GM12878 (cell line): ENCODE measurements at regions not wholly inside any gene's neighbourhood (a gene's known extent, or its start where the extent isn't known, plus 50 kb on each side); places are given as distances from the start of the nearest gene placed in this dataset.

Experiments
- ATAC-seq: fragments of 200-7000 bp; cut with Tn5 transposase; 3 replicates; pipeline ENCODE4 v1.9.1; 2020; ENCODE audit warnings: mild to moderate bottlenecking, moderate library complexity
- BruUV-seq: library from RNA; stranded (reverse); fragments of 400-500 nt; replicated peaks from 2 replicates; lab custom pipeline; 2021; lab: Mats Ljungman, UMichigan
- CTCF ChIA-PET: fragments of 300-600 bp; sonication (Branson Sonifier 250); formaldehyde crosslinking; extraction: SDS; loops from one replicate; lab custom pipeline; 2021; ENCODE audit warnings: inconsistent platforms; lab: Yijun Ruan, JAX
- POLR2A ChIA-PET: fragments of 350-600 bp; formaldehyde crosslinking; extraction: SDS; loops from one replicate; lab custom pipeline; 2021; ENCODE audit warnings: inconsistent platforms; lab: Charles Lee
- RAD21 ChIA-PET: fragments of 300-600 bp; sonication (Branson Sonifier 250); formaldehyde crosslinking; loops from one replicate; lab custom pipeline; 2023; ENCODE audit warnings: antibody characterized with exemption; ENCODE audit not compliant: unreplicated experiment; lab: Charles Lee
- SMC1A ChIA-PET: fragments of 300-600 bp; sonication (Branson Sonifier 250); formaldehyde crosslinking; loops from one replicate; lab custom pipeline; 2023; ENCODE audit not compliant: unreplicated experiment, uncharacterized antibody; lab: Charles Lee
- DNase-seq: peaks from one replicate; pipeline ENCODE4 v3.0.0-alpha.2; 2011; ENCODE audit warnings: low read depth, low spot score
- FAIRE-seq: peaks from 3 replicates; lab custom pipeline; 2011; peaks lifted over from hg19 to GRCh38; lab: Jason Lieb, UNC
- H2AFZ ChIP-seq: 2 replicates; pipeline ENCODE4 v1.6.0; 2011; ENCODE audit warnings: low read depth, low read length, control low read depth; ENCODE audit not compliant: control insufficient read depth
- H3K27ac ChIP-seq: 2 replicates; pipeline ENCODE4 v1.5.1; 2011; ENCODE audit warnings: control low read depth; ENCODE audit not compliant: control insufficient read depth, insufficient read depth
- H3K27me3 ChIP-seq, 2 experiments: replicated peaks in 1 of 2; 2 replicates each; pipeline versions ENCODE4 v1.6.0 to v1.6.1; 2011; ENCODE audit warnings: low read length in 1 of 2; ENCODE audit not compliant: control insufficient read depth in 2 of 2, insufficient read depth in 2 of 2
- H3K36me3 ChIP-seq, 2 experiments: 2 replicates each; pipeline ENCODE4 v1.5.1; 2011; ENCODE audit warnings: low read length in 1 of 2; ENCODE audit not compliant: control insufficient read depth in 2 of 2, insufficient read depth in 2 of 2
- H3K4me1 ChIP-seq: 2 replicates; pipeline ENCODE4 v1.6.1; 2011; ENCODE audit warnings: mild to moderate bottlenecking, low read length, moderate library complexity, mixed read lengths; ENCODE audit not compliant: control insufficient read depth, insufficient read depth
- H3K4me2 ChIP-seq: 2 replicates; pipeline ENCODE4 v1.6.0; 2011; ENCODE audit warnings: control low read depth; ENCODE audit not compliant: control insufficient read depth, insufficient read depth
- H3K4me3 ChIP-seq: fragments of 200-600 bp; sonication (generic); 2 replicates; pipeline ENCODE4 v1.5.1; 2016
- H3K79me2 ChIP-seq: 2 replicates; pipeline ENCODE4 v1.6.0; 2011; ENCODE audit warnings: low read length; ENCODE audit not compliant: control insufficient read depth, insufficient read depth
- H3K9ac ChIP-seq: 2 replicates; pipeline ENCODE4 v1.8.0; 2011; ENCODE audit warnings: low read length, control low read depth, mixed read lengths; ENCODE audit not compliant: control insufficient read depth, insufficient read depth
- H3K9me3 ChIP-seq: replicated peaks from 3 replicates; pipeline ENCODE4 v1.5.1; 2011; ENCODE audit warnings: mild to moderate bottlenecking, low read length; ENCODE audit not compliant: control insufficient read depth, insufficient read depth
- H4K20me1 ChIP-seq: 2 replicates; pipeline ENCODE4 v1.6.0; 2011; ENCODE audit not compliant: control insufficient read depth, insufficient read depth
- BACH1 ChIP-seq: fragments of 450-650 bp; IDR thresholded peaks from 2 replicates; pipeline ENCODE4 v1.6.1; 2017; ENCODE audit warnings: mild to moderate bottlenecking, borderline replicate concordance
- CEBPZ ChIP-seq: fragments of 150-350 bp; IDR thresholded peaks from 2 replicates; pipeline ENCODE4 v1.6.1; 2016; ENCODE audit warnings: low read depth, low read length
- CHD4 ChIP-seq: fragments of 200-600 bp; sonication (generic); IDR thresholded peaks from 2 replicates; pipeline ENCODE4 v1.6.1; 2016; ENCODE audit warnings: mild to moderate bottlenecking
- DPF2 ChIP-seq: fragments of 450-650 bp; IDR thresholded peaks from 2 replicates; pipeline ENCODE4 v1.6.1; 2017; ENCODE audit warnings: mild to moderate bottlenecking
- HDGF ChIP-seq: fragments of 450-650 bp; IDR thresholded peaks from 2 replicates; pipeline ENCODE4 v1.6.1; 2016; ENCODE audit warnings: antibody characterized with exemption
- IRF4 ChIP-seq: IDR thresholded peaks from 2 replicates; pipeline ENCODE4 v1.6.1; 2011; ENCODE audit warnings: low read depth, low read length
- LARP7 ChIP-seq: fragments of 450-650 bp; IDR thresholded peaks from 2 replicates; pipeline ENCODE4 v1.6.1; 2017; ENCODE audit warnings: mild to moderate bottlenecking
- MYB ChIP-seq: fragments of 150-350 bp; IDR thresholded peaks from 2 replicates; pipeline ENCODE4 v1.6.1; 2014; ENCODE audit warnings: mild to moderate bottlenecking, low read depth, low read length, borderline replicate concordance
- NRF1 ChIP-seq: conservative IDR thresholded peaks from 2 replicates; pipeline ENCODE4 v1.6.1; 2011; ENCODE audit warnings: mild to moderate bottlenecking, low read depth, low read length, improper control_type of control experiment
- POU2F2 ChIP-seq: IDR thresholded peaks from 3 replicates; pipeline ENCODE4 v1.6.1; 2011; ENCODE audit warnings: low read depth, mild to moderate bottlenecking, low read length, borderline replicate concordance
- PRDM15 ChIP-seq: fragments of 450-650 bp; formaldehyde crosslinking; IDR thresholded peaks from 2 replicates; pipeline ENCODE4 v1.4.0; 2020; ENCODE audit warnings: mild to moderate bottlenecking, moderate library complexity
- RB1 ChIP-seq: fragments of 450-650 bp; formaldehyde crosslinking; IDR thresholded peaks from 2 replicates; pipeline ENCODE4 v1.6.1; 2017; ENCODE audit warnings: mild to moderate bottlenecking, borderline replicate concordance
- RBBP5 ChIP-seq: fragments of 200-600 bp; sonication (generic); conservative IDR thresholded peaks from 2 replicates; pipeline ENCODE4 v1.6.1; 2016
- SREBF1 ChIP-seq: IDR thresholded peaks from 2 replicates; pipeline ENCODE4 v1.6.1; 2012; ENCODE audit warnings: mild to moderate bottlenecking, low read length
- TAF1 ChIP-seq: IDR thresholded peaks from 2 replicates; pipeline ENCODE4 v1.6.1; 2011; ENCODE audit warnings: mild to moderate bottlenecking, low read depth, low read length, borderline replicate concordance
- ZBTB11 ChIP-seq: fragments of 450-650 bp; formaldehyde crosslinking; IDR thresholded peaks from 2 replicates; pipeline ENCODE4 v1.5.0; 2022; ENCODE audit warnings: mild to moderate bottlenecking, missing genetic modification characterization
- WGBS: methylation state at CpG from one replicate; pipeline ENCODE4 v1.1.6; 2016; ENCODE audit warnings: low lambda C conversion rate; ENCODE audit not compliant: insufficient replicate concordance, insufficient coverage; ENCODE audit errors: missing lambda C conversion rate; 5-methylcytosine and 5-hydroxymethylcytosine counted together
- in situ Hi-C: fragments of 300-500 bp; cut with MboI; formaldehyde crosslinking; loops from 9 replicates; pipeline ENCODE4 v1.14.3; 2018; ENCODE audit warnings: mixed read lengths
- intact Hi-C: fragments of 100-400 bp; cut with micrococcal nuclease; formaldehyde crosslinking; loops from one replicate; pipeline ENCODE4 v1.14.2; 2022; ENCODE audit not compliant: unreplicated experiment

- FAIRE-seq = no peak
- 26% methylated on average over 4 of the region's 4 CpGs for whole genome bisulfite sequencing
- H3K9me3 ChIP-seq = no peaks in the 10 kb centered on the region
- H4K20me1 ChIP-seq = no peaks in the 10 kb centered on the region
- no peak overlapping the region for H2AFZ ChIP-seq
- ChIA-PET SMC1A (no interaction called here), POLR2A (no interaction called here), RAD21 (no interaction called here), CTCF (no interaction called here)
- in situ Hi-C loops (no loop called here), intact Hi-C loops (no loop called here)
- no peak for ATAC-seq
- no TSS peak for BruUV-seq
- H3K4me1 ChIP-seq = no peaks in the 10 kb centered on the region
- no peak overlapping the region for H3K4me3 ChIP-seq
- H3K36me3 ChIP-seq = no peaks in the 10 kb centered on the region
- no peaks in the 10 kb centered on the region for H3K79me2 ChIP-seq
- H3K27ac ChIP-seq = no peak overlapping the region
- H3K9ac ChIP-seq = no peak overlapping the region
- DNase-seq = no peak
- no peaks in the 10 kb centered on the region for H3K27me3 ChIP-seq
- no peak overlapping the region for H3K4me2 ChIP-seq
- TF ChIP-seq RB1 (no peak), NRF1 (no peak), CEBPZ (no peak), TAF1 (no peak), POU2F2 (no peak), LARP7 (no peak), SREBF1 (no peak), ZBTB11 (no peak), DPF2 (no peak), CHD4 (no peak), RBBP5 (no peak), MYB (no peak), IRF4 (no peak), HDGF (no peak), BACH1 (no peak), PRDM15 (CRISPR knock-in tag) (no peak)
Observed at GRCh38 chr14:28629328-28630004, 137.1 kb upstream of the FOXG1 start.
